HEK293 (cell line): ENCODE measurements at regions not wholly inside any gene's neighbourhood (a gene's known extent, or its start where the extent isn't known, plus 50 kb on each side); places are given as distances from the start of the nearest gene placed in this dataset.

ENCODE experiments used
- CTCF ChIA-PET: fragments of 350-600 bp; formaldehyde crosslinking; extraction: SDS; loops from one replicate; lab custom pipeline; 2021; ENCODE audit warnings: antibody characterized with exemption; lab: Yijun Ruan, JAX
- POLR2A ChIA-PET: fragments of 300-600 bp; formaldehyde crosslinking; extraction: SDS; loops from one replicate; lab custom pipeline; 2020; ENCODE audit warnings: antibody characterized with exemption, inconsistent platforms; lab: Yijun Ruan, JAX
- H3K27ac ChIP-seq: fragments of 200-500 bp; sonication (Bioruptor generic); 2 replicates; pipeline ENCODE4 v1.5.1; 2014; ENCODE audit warnings: low read depth, low read length, control low read depth, inconsistent platforms; ENCODE audit errors: extremely low read depth
- H3K36me3 ChIP-seq, 2 experiments: fragments of 200-500 bp in 1 of 2; sonication (Bioruptor generic) in 1 of 2; 1 replicate in 1 of 2; 2 replicates in 1 of 2; pipeline ENCODE4 v1.5.1; 2014 to 2017; ENCODE audit warnings: inconsistent platforms in 2 of 2, low read length in 2 of 2; ENCODE audit not compliant: control insufficient read depth in 2 of 2, insufficient read depth in 1 of 2
- H3K4me1 ChIP-seq: fragments of 200-500 bp; sonication (Bioruptor generic); 2 replicates; pipeline ENCODE4 v1.5.1; 2014; ENCODE audit warnings: mild to moderate bottlenecking, low read length, inconsistent platforms; ENCODE audit not compliant: control insufficient read depth, insufficient read depth
- H3K4me3 ChIP-seq: 2 replicates; pipeline ENCODE4 v1.5.1; 2011; ENCODE audit warnings: low read depth, mild to moderate bottlenecking, control low read depth, low read length, moderate library complexity
- H3K9me3 ChIP-seq: fragments of 200-500 bp; sonication (Bioruptor generic); 2 replicates; pipeline ENCODE4 v1.5.1; 2014; ENCODE audit warnings: low read depth, low read length, inconsistent platforms; ENCODE audit not compliant: control insufficient read depth, insufficient read depth
- MEIS1 ChIP-seq: sonication (generic); formaldehyde crosslinking; IDR thresholded peaks from 2 replicates; pipeline ENCODE4 v1.8.1; 2022; ENCODE audit warnings: missing genetic modification reagents, mild to moderate bottlenecking, borderline replicate concordance
- OVOL3 ChIP-seq: fragments of 450-650 bp; formaldehyde crosslinking; IDR thresholded peaks from 2 replicates; pipeline ENCODE4 v1.5.1; 2016; ENCODE audit warnings: missing biosample characterization, missing genetic modification characterization
- WT1 ChIP-seq: fragments of 450-650 bp; formaldehyde crosslinking; IDR thresholded peaks from 2 replicates; pipeline ENCODE4 v1.5.1; 2016; ENCODE audit warnings: missing biosample characterization, missing genetic modification characterization
- ZBTB48 ChIP-seq: fragments of 450-650 bp; formaldehyde crosslinking; IDR thresholded peaks from 2 replicates; pipeline ENCODE4 v1.5.1; 2016; ENCODE audit warnings: missing biosample characterization, missing genetic modification characterization
- ZFHX2 ChIP-seq: fragments of 450-650 bp; formaldehyde crosslinking; conservative IDR thresholded peaks from 2 replicates; pipeline ENCODE4 v1.5.1; 2016; ENCODE audit warnings: missing biosample characterization, missing genetic modification characterization
- ZNF10 ChIP-seq: fragments of 450-650 bp; formaldehyde crosslinking; IDR thresholded peaks from 2 replicates; pipeline ENCODE4 v1.5.1; 2017; ENCODE audit warnings: missing biosample characterization, missing genetic modification characterization
- ZNF23 ChIP-seq: fragments of 450-650 bp; formaldehyde crosslinking; IDR thresholded peaks from 2 replicates; pipeline ENCODE4 v1.5.1; 2016; ENCODE audit warnings: missing biosample characterization, missing genetic modification characterization, borderline replicate concordance
- ZNF266 ChIP-seq: fragments of 450-650 bp; formaldehyde crosslinking; IDR thresholded peaks from 2 replicates; pipeline ENCODE4 v1.5.1; 2016; ENCODE audit warnings: missing biosample characterization, missing genetic modification characterization, low read depth
- ZNF514 ChIP-seq: fragments of 450-650 bp; formaldehyde crosslinking; IDR thresholded peaks from 2 replicates; pipeline ENCODE4 v1.5.1; 2016; ENCODE audit warnings: missing biosample characterization, missing genetic modification characterization
- ZNF558 ChIP-seq: fragments of 450-650 bp; formaldehyde crosslinking; IDR thresholded peaks from 2 replicates; pipeline ENCODE4 v1.5.1; 2016; ENCODE audit warnings: missing biosample characterization, missing genetic modification characterization
- ZNF596 ChIP-seq: fragments of 450-650 bp; IDR thresholded peaks from 2 replicates; pipeline ENCODE4 v1.5.0; 2018; ENCODE audit warnings: missing biosample characterization, mild to moderate bottlenecking, missing genetic modification characterization, moderate library complexity
- ZNF623 ChIP-seq: fragments of 450-650 bp; formaldehyde crosslinking; IDR thresholded peaks from 2 replicates; pipeline ENCODE4 v1.5.1; 2016; ENCODE audit warnings: missing biosample characterization, missing genetic modification characterization
- ZNF660 ChIP-seq: fragments of 450-650 bp; IDR thresholded peaks from 2 replicates; pipeline ENCODE4 v1.5.1; 2018; ENCODE audit warnings: missing biosample characterization, mild to moderate bottlenecking, missing genetic modification characterization
- ZNF843 ChIP-seq: fragments of 450-650 bp; formaldehyde crosslinking; IDR thresholded peaks from 2 replicates; pipeline ENCODE4 v1.5.1; 2016; ENCODE audit warnings: missing biosample characterization, missing genetic modification characterization
- ZXDB ChIP-seq: fragments of 450-650 bp; formaldehyde crosslinking; IDR thresholded peaks from 2 replicates; pipeline ENCODE4 v1.5.1; 2016; ENCODE audit warnings: missing biosample characterization, missing genetic modification characterization
- TF ChIP-seq, protein P1 (sequence below): fragments of 450-650 bp; formaldehyde crosslinking; IDR thresholded peaks from 2 replicates; pipeline ENCODE4 v1.5.1; 2016; ENCODE audit warnings: missing biosample characterization, missing genetic modification characterization
- TF ChIP-seq, protein P2 (sequence below): fragments of 450-650 bp; formaldehyde crosslinking; IDR thresholded peaks from 2 replicates; pipeline ENCODE4 v1.5.1; 2016; ENCODE audit warnings: missing biosample characterization, missing genetic modification characterization
- TF ChIP-seq, protein P3 (sequence below): fragments of 450-650 bp; formaldehyde crosslinking; IDR thresholded peaks from 2 replicates; pipeline ENCODE4 v1.5.1; 2017; ENCODE audit warnings: missing biosample characterization, missing genetic modification characterization
- TF ChIP-seq, protein P4 (sequence below): fragments of 450-650 bp; formaldehyde crosslinking; IDR thresholded peaks from 2 replicates; pipeline ENCODE4 v1.5.1; 2016; ENCODE audit warnings: missing biosample characterization, missing genetic modification characterization, borderline replicate concordance

DNA sequence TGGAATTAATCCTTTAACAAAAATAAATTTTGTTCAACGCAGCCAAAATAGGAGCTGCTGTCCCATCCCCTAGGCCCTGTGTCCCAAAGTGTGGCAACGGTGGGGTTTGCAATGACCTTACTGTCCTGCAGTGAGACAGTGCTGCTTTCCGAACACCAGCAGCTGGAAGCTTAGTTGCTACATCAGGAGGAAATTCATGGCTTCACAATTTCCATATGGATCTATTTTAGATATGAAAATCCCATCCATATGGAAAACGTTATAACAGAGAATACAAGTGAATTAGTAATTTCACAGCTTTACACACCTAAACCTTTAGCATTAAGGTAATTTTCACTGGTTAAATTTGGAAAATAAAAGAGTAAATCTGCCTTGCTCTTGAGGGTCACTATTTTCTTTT is 396.3 kb upstream of the TENM3 start (continued):
- TF ChIP-seq, protein P1, sequence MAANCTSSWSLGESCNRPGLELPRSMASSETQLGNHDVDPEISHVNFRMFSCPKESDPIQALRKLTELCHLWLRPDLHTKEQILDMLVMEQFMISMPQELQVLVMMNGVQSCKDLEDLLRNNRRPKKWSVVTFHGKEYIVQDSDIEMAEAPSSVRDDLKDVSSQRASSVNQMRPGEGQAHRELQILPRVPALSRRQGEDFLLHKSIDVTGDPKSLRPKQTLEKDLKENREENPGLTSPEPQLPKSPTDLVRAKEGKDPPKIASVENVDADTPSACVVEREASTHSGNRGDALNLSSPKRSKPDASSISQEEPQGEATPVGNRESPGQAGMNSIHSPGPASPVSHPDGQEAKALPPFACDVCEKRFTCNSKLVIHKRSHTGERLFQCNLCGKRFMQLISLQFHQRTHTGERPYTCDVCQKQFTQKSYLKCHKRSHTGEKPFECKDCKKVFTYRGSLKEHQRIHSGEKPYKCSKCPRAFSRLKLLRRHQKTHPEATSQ (tag by site-specific recombination): no peak
- TF ChIP-seq, all 188 proteins: peak for 0

- Histone ChIP-seq H3K9me3 (no peaks in the 10 kb centered on the region), H3K4me3 (no peak overlapping the region), H3K4me1 (no peaks in the 10 kb centered on the region), H3K36me3 (no peaks in the 10 kb centered on the region), H3K27ac (no peak overlapping the region)
- POLR2A ChIA-PET: no interaction called here
- CTCF ChIA-PET: no interaction called here
- no peak for TF ChIP-seq ZNF558 (tag by site-specific recombination)
- TF ChIP-seq ZXDB (tag by site-specific recombination): no peak
- no peak for TF ChIP-seq ZFHX2 (tag by site-specific recombination)
- TF ChIP-seq ZNF10 (tag by site-specific recombination): no peak
- TF ChIP-seq ZNF23 (tag by site-specific recombination): no peak
- TF ChIP-seq, protein P2, sequence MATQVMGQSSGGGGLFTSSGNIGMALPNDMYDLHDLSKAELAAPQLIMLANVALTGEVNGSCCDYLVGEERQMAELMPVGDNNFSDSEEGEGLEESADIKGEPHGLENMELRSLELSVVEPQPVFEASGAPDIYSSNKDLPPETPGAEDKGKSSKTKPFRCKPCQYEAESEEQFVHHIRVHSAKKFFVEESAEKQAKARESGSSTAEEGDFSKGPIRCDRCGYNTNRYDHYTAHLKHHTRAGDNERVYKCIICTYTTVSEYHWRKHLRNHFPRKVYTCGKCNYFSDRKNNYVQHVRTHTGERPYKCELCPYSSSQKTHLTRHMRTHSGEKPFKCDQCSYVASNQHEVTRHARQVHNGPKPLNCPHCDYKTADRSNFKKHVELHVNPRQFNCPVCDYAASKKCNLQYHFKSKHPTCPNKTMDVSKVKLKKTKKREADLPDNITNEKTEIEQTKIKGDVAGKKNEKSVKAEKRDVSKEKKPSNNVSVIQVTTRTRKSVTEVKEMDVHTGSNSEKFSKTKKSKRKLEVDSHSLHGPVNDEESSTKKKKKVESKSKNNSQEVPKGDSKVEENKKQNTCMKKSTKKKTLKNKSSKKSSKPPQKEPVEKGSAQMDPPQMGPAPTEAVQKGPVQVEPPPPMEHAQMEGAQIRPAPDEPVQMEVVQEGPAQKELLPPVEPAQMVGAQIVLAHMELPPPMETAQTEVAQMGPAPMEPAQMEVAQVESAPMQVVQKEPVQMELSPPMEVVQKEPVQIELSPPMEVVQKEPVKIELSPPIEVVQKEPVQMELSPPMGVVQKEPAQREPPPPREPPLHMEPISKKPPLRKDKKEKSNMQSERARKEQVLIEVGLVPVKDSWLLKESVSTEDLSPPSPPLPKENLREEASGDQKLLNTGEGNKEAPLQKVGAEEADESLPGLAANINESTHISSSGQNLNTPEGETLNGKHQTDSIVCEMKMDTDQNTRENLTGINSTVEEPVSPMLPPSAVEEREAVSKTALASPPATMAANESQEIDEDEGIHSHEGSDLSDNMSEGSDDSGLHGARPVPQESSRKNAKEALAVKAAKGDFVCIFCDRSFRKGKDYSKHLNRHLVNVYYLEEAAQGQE: no peak
- TF ChIP-seq, protein P3, sequence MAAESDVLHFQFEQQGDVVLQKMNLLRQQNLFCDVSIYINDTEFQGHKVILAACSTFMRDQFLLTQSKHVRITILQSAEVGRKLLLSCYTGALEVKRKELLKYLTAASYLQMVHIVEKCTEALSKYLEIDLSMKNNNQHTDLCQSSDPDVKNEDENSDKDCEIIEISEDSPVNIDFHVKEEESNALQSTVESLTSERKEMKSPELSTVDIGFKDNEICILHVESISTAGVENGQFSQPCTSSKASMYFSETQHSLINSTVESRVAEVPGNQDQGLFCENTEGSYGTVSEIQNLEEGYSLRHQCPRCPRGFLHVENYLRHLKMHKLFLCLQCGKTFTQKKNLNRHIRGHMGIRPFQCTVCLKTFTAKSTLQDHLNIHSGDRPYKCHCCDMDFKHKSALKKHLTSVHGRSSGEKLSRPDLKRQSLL (tag by site-specific recombination): no peak
- no peak for TF ChIP-seq WT1 (tag by site-specific recombination)
- no peak for TF ChIP-seq MEIS1 (CRISPR knock-in tag)
- TF ChIP-seq ZNF623: no peak
- TF ChIP-seq OVOL3 (tag by site-specific recombination): no peak
- no peak for TF ChIP-seq ZNF843 (tag by site-specific recombination)
- no peak for TF ChIP-seq ZNF266 (tag by site-specific recombination)
- TF ChIP-seq ZBTB48 (tag by site-specific recombination): no peak
- no peak for TF ChIP-seq ZNF514
- no peak for TF ChIP-seq ZNF660
These were observed 394.8 kb upstream of the TENM3 start for GRCh38 chr4:181848357-181848756.

DNA sequence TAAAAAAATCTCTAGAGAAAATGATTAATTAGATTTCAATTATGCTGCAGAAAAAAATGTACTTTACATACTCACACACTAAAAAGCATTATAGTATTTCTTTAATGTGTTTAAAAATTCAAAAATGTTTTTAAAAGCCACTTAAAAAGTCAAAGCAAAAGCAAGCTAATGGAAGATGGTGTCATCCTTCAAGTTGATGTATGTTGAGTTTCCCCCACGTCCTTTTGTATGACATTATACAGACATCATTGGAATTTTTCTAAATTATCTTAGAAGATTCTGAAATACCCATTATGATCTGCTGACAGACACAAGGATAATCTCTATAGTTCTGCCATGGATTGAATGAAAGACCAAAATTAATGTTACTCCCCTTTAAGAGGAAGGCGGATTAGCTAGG is 393.7 kb upstream of the TENM3 start:
- no peak overlapping the region for H3K27ac ChIP-seq
- no peak overlapping the region for H3K4me3 ChIP-seq
- TF ChIP-seq, protein P4, sequence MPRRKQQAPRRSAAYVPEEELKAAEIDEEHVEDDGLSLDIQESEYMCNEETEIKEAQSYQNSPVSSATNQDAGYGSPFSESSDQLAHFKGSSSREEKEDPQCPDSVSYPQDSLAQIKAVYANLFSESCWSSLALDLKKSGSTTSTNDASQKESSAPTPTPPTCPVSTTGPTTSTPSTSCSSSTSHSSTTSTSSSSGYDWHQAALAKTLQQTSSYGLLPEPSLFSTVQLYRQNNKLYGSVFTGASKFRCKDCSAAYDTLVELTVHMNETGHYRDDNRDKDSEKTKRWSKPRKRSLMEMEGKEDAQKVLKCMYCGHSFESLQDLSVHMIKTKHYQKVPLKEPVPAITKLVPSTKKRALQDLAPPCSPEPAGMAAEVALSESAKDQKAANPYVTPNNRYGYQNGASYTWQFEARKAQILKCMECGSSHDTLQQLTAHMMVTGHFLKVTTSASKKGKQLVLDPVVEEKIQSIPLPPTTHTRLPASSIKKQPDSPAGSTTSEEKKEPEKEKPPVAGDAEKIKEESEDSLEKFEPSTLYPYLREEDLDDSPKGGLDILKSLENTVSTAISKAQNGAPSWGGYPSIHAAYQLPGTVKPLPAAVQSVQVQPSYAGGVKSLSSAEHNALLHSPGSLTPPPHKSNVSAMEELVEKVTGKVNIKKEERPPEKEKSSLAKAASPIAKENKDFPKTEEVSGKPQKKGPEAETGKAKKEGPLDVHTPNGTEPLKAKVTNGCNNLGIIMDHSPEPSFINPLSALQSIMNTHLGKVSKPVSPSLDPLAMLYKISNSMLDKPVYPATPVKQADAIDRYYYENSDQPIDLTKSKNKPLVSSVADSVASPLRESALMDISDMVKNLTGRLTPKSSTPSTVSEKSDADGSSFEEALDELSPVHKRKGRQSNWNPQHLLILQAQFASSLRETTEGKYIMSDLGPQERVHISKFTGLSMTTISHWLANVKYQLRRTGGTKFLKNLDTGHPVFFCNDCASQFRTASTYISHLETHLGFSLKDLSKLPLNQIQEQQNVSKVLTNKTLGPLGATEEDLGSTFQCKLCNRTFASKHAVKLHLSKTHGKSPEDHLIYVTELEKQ: no peak
- 0 out of 2 replicates have a peak, but pooled peaks have one; percentile 48 for TF ChIP-seq ZNF596 (tag by site-specific recombination)
- ChIA-PET POLR2A (no interaction called here), CTCF (interaction anchor here (0.6 kb wide), 1 partner anchor 27 kb away, joined by 3 read pairs; no protein-coding TSS in a partner anchor)
- H3K4me1 ChIP-seq: no peaks in the 10 kb centered on the region
- H3K36me3 ChIP-seq: no peaks in the 10 kb centered on the region
- no peaks in the 10 kb centered on the region for H3K9me3 ChIP-seq
